HepG2 (cell line): ENCODE measurements at regions not wholly inside any gene's neighbourhood (a gene's known extent, or its start where the extent isn't known, plus 50 kb on each side); places are given as distances from the start of the nearest gene placed in this dataset.

Source experiments
- ATAC-seq: fragments of 200-7000 bp; cut with Tn5 transposase; 3 replicates; pipeline ENCODE4 v1.9.1; 2020; ENCODE audit warnings: mild to moderate bottlenecking, moderate library complexity
- BruUV-seq: library from RNA; stranded (reverse); fragments of 400-500 nt; replicated peaks from 2 replicates; lab custom pipeline; 2021; lab: Mats Ljungman, UMichigan
- CTCF ChIA-PET: fragments of 300-600 bp; formaldehyde crosslinking; extraction: SDS; loops from one replicate; lab custom pipeline; 2021; ENCODE audit warnings: low total read pairs, inconsistent platforms, low intra/inter-chr PET ratio; lab: Yijun Ruan, JAX
- POLR2A ChIA-PET: fragments of 350-600 bp; sonication (Branson Sonifier 250); formaldehyde crosslinking; loops from one replicate; lab custom pipeline; 2020; ENCODE audit warnings: antibody characterized with exemption, inconsistent platforms; lab: Yijun Ruan, JAX
- DNase-seq: peaks from one replicate; pipeline ENCODE4 v3.0.0-alpha.2; 2015; ENCODE audit warnings: low spot score
- FAIRE-seq: peaks from 3 replicates; lab custom pipeline; 2011; peaks lifted over from hg19 to GRCh38; lab: Jason Lieb, UNC
- H2AFZ ChIP-seq: one replicate; pipeline ENCODE4 v1.6.1; 2011; ENCODE audit warnings: low read length, inconsistent platforms
- H3K27ac ChIP-seq: fragments of 300-600 bp; 3 replicates; pipeline ENCODE4 v1.8.0; 2011; ENCODE audit warnings: mixed run types, mild to moderate bottlenecking, mixed read lengths, low read length, inconsistent platforms; ENCODE audit not compliant: insufficient read depth; ENCODE audit errors: extremely low read length
- H3K27me3 ChIP-seq, 2 experiments: fragments of 200-600 bp in 1 of 2; 2 replicates in 1 of 2; 3 replicates in 1 of 2; pipeline versions ENCODE4 v1.6.0 to v1.8.0; 2011; ENCODE audit warnings: low read length in 2 of 2, mild to moderate bottlenecking in 2 of 2, moderate library complexity in 2 of 2, inconsistent platforms in 1 of 2; ENCODE audit not compliant: insufficient read depth in 2 of 2, control insufficient read depth in 1 of 2
- H3K36me3 ChIP-seq, 2 experiments: fragments of 200-600 bp in 1 of 2; replicated peaks in 1 of 2; 2 replicates in 1 of 2; 3 replicates in 1 of 2; pipeline versions ENCODE4 v1.5.1 to v1.8.0; 2011; ENCODE audit warnings: low read length in 2 of 2, inconsistent platforms in 1 of 2; ENCODE audit not compliant: insufficient read depth in 2 of 2, control insufficient read depth in 1 of 2
- H3K4me1 ChIP-seq: 2 replicates; pipeline ENCODE4 v1.5.1; 2012; ENCODE audit warnings: low read length, inconsistent platforms; ENCODE audit not compliant: insufficient read depth
- H3K4me2 ChIP-seq: 2 replicates; pipeline ENCODE4 v1.6.0; 2011; ENCODE audit warnings: low read depth, low read length, inconsistent platforms
- H3K4me3 ChIP-seq, 3 experiments: fragments of 200-600 bp in 1 of 3; sonication (generic), shearing (Covaris generic) in 1 of 3; replicated peaks in 1 of 3; 2 replicates each; pipeline ENCODE4 v1.5.1; 2011 to 2016; ENCODE audit warnings: low read length in 3 of 3, inconsistent platforms in 2 of 3, low read depth in 2 of 3, mild to moderate bottlenecking in 2 of 3, control low read depth in 1 of 3, mixed read lengths in 1 of 3; ENCODE audit not compliant: insufficient read depth in 1 of 3
- H3K79me2 ChIP-seq: one replicate; pipeline ENCODE4 v1.6.1; 2011; ENCODE audit warnings: low read length, inconsistent platforms; ENCODE audit not compliant: insufficient read depth
- H3K9ac ChIP-seq: 2 replicates; pipeline ENCODE4 v1.6.0; 2011; ENCODE audit warnings: mild to moderate bottlenecking, low read depth, low read length, inconsistent platforms; ENCODE audit not compliant: insufficient read depth
- H3K9me3 ChIP-seq: 2 replicates; pipeline ENCODE4 v1.5.1; 2012; ENCODE audit warnings: mild to moderate bottlenecking, low read length
- H4K20me1 ChIP-seq: 2 replicates; pipeline ENCODE4 v1.6.0; 2011; ENCODE audit warnings: inconsistent platforms, mild to moderate bottlenecking, low read length, moderate library complexity; ENCODE audit not compliant: insufficient read depth
- CENPX ChIP-seq: sonication (generic); formaldehyde crosslinking; IDR thresholded peaks from 2 replicates; pipeline ENCODE4 v1.9.0; 2021; ENCODE audit warnings: mild to moderate bottlenecking, missing genetic modification reagents, moderate library complexity
- GATA4 ChIP-seq: sonication (generic); IDR thresholded peaks from 2 replicates; pipeline ENCODE4 v1.6.1; 2016; ENCODE audit warnings: antibody characterized with exemption, low read depth, borderline replicate concordance
- IKZF5 ChIP-seq: IDR thresholded peaks from 2 replicates; pipeline ENCODE4 v1.6.1; 2018; ENCODE audit warnings: missing genetic modification reagents, mild to moderate bottlenecking, missing compliant biosample characterization
- SPEN ChIP-seq: sonication (generic); formaldehyde crosslinking; IDR thresholded peaks from 2 replicates; pipeline ENCODE4 v1.5.1; 2020; ENCODE audit warnings: low read depth, mild to moderate bottlenecking, missing genetic modification reagents
- SRF ChIP-seq: IDR thresholded peaks from 2 replicates; pipeline ENCODE4 v1.6.1; 2011; ENCODE audit warnings: mild to moderate bottlenecking, low read depth, low read length, moderate library complexity
- TAF15 ChIP-seq: fragments of 200-400 bp; formaldehyde crosslinking; IDR thresholded peaks from one replicate; pipeline ENCODE4 v1.6.1; 2018; ENCODE audit warnings: mild to moderate bottlenecking, low read depth, low read length; ENCODE audit not compliant: poor library complexity, severe bottlenecking
- TEAD3 ChIP-seq: optimal IDR thresholded peaks from 2 replicates; pipeline ENCODE3; 2016; ENCODE audit warnings: borderline replicate concordance
- ZFAT ChIP-seq: sonication (generic); formaldehyde crosslinking; conservative IDR thresholded peaks from 2 replicates; pipeline ENCODE4 v1.8.1; 2023; ENCODE audit warnings: missing genetic modification reagents, inconsistent platforms
- ZFP1 ChIP-seq: IDR thresholded peaks from 2 replicates; pipeline ENCODE4 v1.6.1; 2016
- ZNF468 ChIP-seq: sonication (generic); formaldehyde crosslinking; IDR thresholded peaks from 2 replicates; pipeline ENCODE4 v1.8.0; 2022; ENCODE audit warnings: mild to moderate bottlenecking, moderate library complexity, missing genetic modification reagents
- ZNF574 ChIP-seq: sonication (generic); formaldehyde crosslinking; IDR thresholded peaks from 2 replicates; pipeline ENCODE4 v1.4.0; 2020; ENCODE audit warnings: missing genetic modification reagents
- ZNF724P ChIP-seq: sonication (generic); formaldehyde crosslinking; IDR thresholded peaks from 2 replicates; pipeline ENCODE4 v1.8.0; 2022; ENCODE audit warnings: missing genetic modification reagents, borderline replicate concordance
- whole genome bisulfite sequencing: methylation state at CpG from one replicate; pipeline ENCODE4 v1.1.6; 2017; ENCODE audit warnings: low lambda C conversion rate; 5-methylcytosine and 5-hydroxymethylcytosine counted together
- in situ Hi-C: cut with HindIII; loops from 2 replicates; pipeline ENCODE4 v1.10.0; 2017; ENCODE audit warnings: low pct_unique_long_range_greater_than_20kb; ENCODE audit not compliant: extremely low pct_ligation_motif_present
- intact Hi-C: fragments of 100-400 bp; cut with micrococcal nuclease; formaldehyde crosslinking; loops from one replicate; pipeline ENCODE4 v1.10.0; 2022; ENCODE audit not compliant: unreplicated experiment
- TF ChIP-seq, protein P1 (sequence below): IDR thresholded peaks from 2 replicates; pipeline ENCODE4 v1.6.1; 2016
- TF ChIP-seq, protein P2 (sequence below): sonication (generic); formaldehyde crosslinking; IDR thresholded peaks from 2 replicates; pipeline ENCODE4 v1.5.0; 2020; ENCODE audit warnings: missing genetic modification reagents

- 45% methylated on average over 2 of the region's 2 CpGs for WGBS
- DNase-seq, result no peak
- Histone ChIP-seq H3K9me3 (peaks cover 11% of the 10 kb centered on the region; the same call in 1 of the 2 replicates), H3K4me3 (no peak overlapping the region), H3K4me2 (no peak overlapping the region), H3K27me3 (no peaks in the 10 kb centered on the region), H3K36me3 (no peaks in the 10 kb centered on the region), H2AFZ (no peak overlapping the region), H3K9ac (no peak overlapping the region), H3K27ac (no peak overlapping the region), H3K4me1 (no peaks in the 10 kb centered on the region), H4K20me1 (no peaks in the 10 kb centered on the region), H3K79me2 (no peaks in the 10 kb centered on the region)
- intact Hi-C loops (no loop called here), in situ Hi-C loops (no loop called here)
- ATAC-seq, result no peak
- CTCF ChIA-PET, result no interaction called here
- TF ChIP-seq SRF, result no peak
- no peak for TF ChIP-seq ZNF724P
- TF ChIP-seq ZNF468 (CRISPR knock-in tag), result no peak
- TF ChIP-seq, protein P1, sequence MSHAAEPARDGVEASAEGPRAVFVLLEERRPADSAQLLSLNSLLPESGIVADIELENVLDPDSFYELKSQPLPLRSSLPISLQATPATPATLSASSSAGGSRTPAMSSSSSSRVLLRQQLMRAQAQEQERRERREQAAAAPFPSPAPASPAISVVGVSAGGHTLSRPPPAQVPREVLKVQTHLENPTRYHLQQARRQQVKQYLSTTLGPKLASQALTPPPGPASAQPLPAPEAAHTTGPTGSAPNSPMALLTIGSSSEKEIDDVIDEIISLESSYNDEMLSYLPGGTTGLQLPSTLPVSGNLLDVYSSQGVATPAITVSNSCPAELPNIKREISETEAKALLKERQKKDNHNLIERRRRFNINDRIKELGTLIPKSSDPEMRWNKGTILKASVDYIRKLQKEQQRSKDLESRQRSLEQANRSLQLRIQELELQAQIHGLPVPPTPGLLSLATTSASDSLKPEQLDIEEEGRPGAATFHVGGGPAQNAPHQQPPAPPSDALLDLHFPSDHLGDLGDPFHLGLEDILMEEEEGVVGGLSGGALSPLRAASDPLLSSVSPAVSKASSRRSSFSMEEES (CRISPR knock-in tag), result no peak
- TF ChIP-seq SPEN (CRISPR knock-in tag), result no peak
- TF ChIP-seq TEAD3 (CRISPR knock-in tag), result no peak
- POLR2A ChIA-PET, result no interaction called here
- FAIRE-seq, result no peak
- BruUV-seq, result no TSS peak
These were observed 308.9 kb upstream of the MON1B start for GRCh38 chr16:76882105-76882504.

DNA sequence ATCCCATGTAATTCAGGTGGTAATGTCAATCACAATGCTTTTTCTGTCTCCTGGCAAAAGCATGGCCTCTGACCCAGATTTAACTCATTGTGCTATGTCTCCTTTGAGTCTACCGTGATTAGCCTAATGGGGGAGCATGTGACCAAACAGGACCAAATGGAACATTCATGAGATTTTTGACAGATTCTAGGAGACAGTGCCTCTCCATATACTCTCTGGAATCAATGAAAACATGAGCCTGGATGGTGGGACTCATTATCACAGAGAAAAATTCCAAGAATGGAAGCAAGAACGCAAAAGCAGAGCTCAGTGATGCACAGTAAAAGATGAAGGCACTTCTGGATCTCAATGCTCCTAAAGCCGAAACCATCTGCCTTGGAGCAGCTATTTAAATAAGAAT, 307.9 kb upstream of the MON1B start:
- FAIRE-seq, result no peak
- intact Hi-C loops (no loop called here), in situ Hi-C loops (no loop called here)
- Histone ChIP-seq H3K27me3 (no peaks in the 10 kb centered on the region), H3K27ac (no peak overlapping the region), H3K9ac (no peak overlapping the region), H3K36me3 (no peaks in the 10 kb centered on the region), H3K4me3 (no peak overlapping the region), H3K9me3 (peaks cover 11% of the 10 kb centered on the region; the same call in 1 of the 2 replicates), H3K4me2 (no peak overlapping the region), H3K4me1 (no peaks in the 10 kb centered on the region), H4K20me1 (no peaks in the 10 kb centered on the region), H3K79me2 (no peaks in the 10 kb centered on the region), H2AFZ (no peak overlapping the region)
- ChIA-PET CTCF (no interaction called here), POLR2A (no interaction called here)
- 10% methylated on average over 3 of the region's 3 CpGs for WGBS
- DNase-seq, result no peak
- ATAC-seq, result no peak
- no TSS peak for BruUV-seq
- no peak for TF ChIP-seq ZNF574 (CRISPR knock-in tag)
- no peak for TF ChIP-seq CENPX (CRISPR knock-in tag)
- TF ChIP-seq IKZF5 (CRISPR knock-in tag), result no peak
- no peak for TF ChIP-seq TAF15
- TF ChIP-seq GATA4, result no peak
- TF ChIP-seq ZFAT, result no peak
- TF ChIP-seq, protein P2, sequence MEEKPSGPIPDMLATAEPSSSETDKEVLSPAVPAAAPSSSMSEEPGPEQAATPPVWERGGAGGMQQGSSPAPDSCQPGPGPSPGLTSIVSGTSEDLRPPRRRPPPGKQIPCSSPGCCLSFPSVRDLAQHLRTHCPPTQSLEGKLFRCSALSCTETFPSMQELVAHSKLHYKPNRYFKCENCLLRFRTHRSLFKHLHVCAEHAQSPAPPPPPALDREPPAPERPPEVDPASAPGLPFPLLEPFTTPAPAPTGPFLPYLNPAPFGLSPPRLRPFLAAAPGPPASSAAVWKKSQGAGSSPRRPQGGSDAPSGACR (CRISPR knock-in tag), result no peak
- TF ChIP-seq ZFP1, result no peak
